ENCODE measurements at regions not wholly inside any gene's neighbourhood (a gene's known extent, or its start where the extent isn't known, plus 50 kb on each side); places are given as distances from the start of the nearest gene placed in this dataset.
"Not testable (repeated sequence)": the region's sequence is repeated elsewhere in the genome, so short reads cannot be mapped to it uniquely, and the experiment has no call there.

GRCh38 chr13:68715651-68716050, 1392.0 kb upstream of the ATXN8OS start:
- H3K27ac ChIP-seq: no peak overlapping the region
- WGBS, 5 donors: 56 to 79% (median 61%) methylated on average over 2 of the region's 2 CpGs

GRCh38 chr13:68714292-68714691, 1393.3 kb upstream of the ATXN8OS start:
- Histone ChIP-seq H3K36me3 (no peaks in the 10 kb centered on the region), H3K9me3 (no peaks in the 10 kb centered on the region), H3K4me3 (no peak overlapping the region), H3K27ac (no peak overlapping the region), H3K27me3 (replicated peaks in 1 of 7) (no peaks in the 10 kb centered on the region), H3K4me1 (no peaks in the 10 kb centered on the region)
- intact Hi-C loops (cut with DNase I; ENCODE audit: low total_unique reads): no loop called here
- 35 to 44% (median 43%) methylated on average over 2 of the region's 2 CpGs for WGBS, 5 donors
- TF ChIP-seq CTCF (IDR thresholded peaks at IDR 0.05 in 8 of 11, conservative IDR thresholded peaks at IDR 0.05 in 3 of 11): no peak
- no peak for TF ChIP-seq POLR2AphosphoS5 (IDR thresholded peaks at IDR 0.05)
- no peak for TF ChIP-seq POLR2A (IDR thresholded peaks at IDR 0.05)
- no peak for DNase-seq

More at GRCh38 chr13:68715651-68716050, 1392.0 kb upstream of the ATXN8OS start:
- H3K4me3 ChIP-seq: no peak overlapping the region
- no peak for DNase-seq
- intact Hi-C loops (cut with DNase I; ENCODE audit: low total_unique reads): no loop called here
- no peaks in the 10 kb centered on the region for H3K9me3 ChIP-seq
- TF ChIP-seq POLR2AphosphoS5 (IDR thresholded peaks at IDR 0.05): no peak
- no peak for TF ChIP-seq CTCF (IDR thresholded peaks at IDR 0.05 in 8 of 11, conservative IDR thresholded peaks at IDR 0.05 in 3 of 11)
- TF ChIP-seq POLR2A (IDR thresholded peaks at IDR 0.05): no peak
- no peaks in the 10 kb centered on the region for H3K36me3 ChIP-seq
- no peaks in the 10 kb centered on the region for H3K4me1 ChIP-seq
- no peaks in the 10 kb centered on the region for H3K27me3 ChIP-seq (replicated peaks in 1 of 7)

- no peak for TF ChIP-seq CTCF (IDR thresholded peaks at IDR 0.05 in 8 of 11, conservative IDR thresholded peaks at IDR 0.05 in 3 of 11)
- no peak for TF ChIP-seq POLR2A (IDR thresholded peaks at IDR 0.05)
- DNase-seq: no peak
- H3K4me3 ChIP-seq: no peak overlapping the region
- no peaks in the 10 kb centered on the region for H3K36me3 ChIP-seq
- intact Hi-C loops (cut with DNase I; ENCODE audit: low total_unique reads): no loop called here
- peaks cover 0 to 2% (median 0%) of the 10 kb centered on the region in 8 donors for H3K9me3 ChIP-seq
- no peaks in the 10 kb centered on the region for H3K27me3 ChIP-seq (replicated peaks in 1 of 7)
- H3K27ac ChIP-seq: no peak overlapping the region
- 86 to 98% (median 95%) methylated on average over 1 of the region's 1 CpG for WGBS, 5 donors
- H3K4me1 ChIP-seq: no peaks in the 10 kb centered on the region
Measured at GRCh38 chr13:68713394-68713793, 1394.2 kb upstream of the ATXN8OS start.

GRCh38 chr13:68708336-68708908, 1399.2 kb upstream of the ATXN8OS start:
- no peak overlapping the region for H3K27ac ChIP-seq
- no peak for DNase-seq
- H3K4me1 ChIP-seq: no peaks in the 10 kb centered on the region
- no peaks in the 10 kb centered on the region for H3K36me3 ChIP-seq
- H3K9me3 ChIP-seq: peaks cover 0 to 24% (median 17%) of the 10 kb centered on the region in 8 donors
- H3K27me3 ChIP-seq (replicated peaks in 1 of 7): no peaks in the 10 kb centered on the region
- WGBS, 5 donors: 87 to 92% (median 89%) methylated on average over 16 of the region's 16 CpGs
- intact Hi-C loops (cut with DNase I; ENCODE audit: low total_unique reads): no loop called here
- TF ChIP-seq POLR2AphosphoS5 (IDR thresholded peaks at IDR 0.05) (no peak), CTCF (IDR thresholded peaks at IDR 0.05 in 8 of 11, conservative IDR thresholded peaks at IDR 0.05 in 3 of 11) (no peak), POLR2A (IDR thresholded peaks at IDR 0.05) (no peak)
- no peak overlapping the region for H3K4me3 ChIP-seq

- H3K27ac ChIP-seq; DNase-seq; H3K4me1 ChIP-seq; H3K36me3 ChIP-seq; H3K27me3 ChIP-seq (replicated peaks in 1 of 7); H3K4me3 ChIP-seq; intact Hi-C loops (cut with DNase I; ENCODE audit: low total_unique reads): not testable (repeated sequence)
- H3K9me3 ChIP-seq: peaks cover 0 to 35% (median 17%) of the 10 kb centered on the region in 8 donors
Measured at GRCh38 chr13:68706044-68706443, 1401.6 kb upstream of the ATXN8OS start.

Measured in spleen (tissue), 11 donors.